Liver (tissue), 7 donors: ENCODE measurements at regions not wholly inside any gene's neighbourhood (a gene's known extent, or its start where the extent isn't known, plus 50 kb on each side); places are given as distances from the start of the nearest gene placed in this dataset.

Source experiments
- DNase-seq: peaks from one replicate; pipeline ENCODE4 v3.0.0-alpha.2; 2017; ENCODE audit warnings: low spot score
- H3K27ac ChIP-seq, 2 donors: one replicate each; pipeline ENCODE4 v1.7.0; 2013; ENCODE audit warnings: inconsistent platforms in 2 of 2, low read length in 2 of 2, control low read depth in 1 of 2, low read depth in 1 of 2, mild to moderate bottlenecking in 1 of 2
- H3K27me3 ChIP-seq, 4 donors: one replicate each; pipeline versions ENCODE4 v1.6.1 to v1.7.0; 2013; ENCODE audit warnings: low read length in 3 of 4, inconsistent platforms in 1 of 4, mild to moderate bottlenecking in 1 of 4, moderate library complexity in 1 of 4; ENCODE audit not compliant: control insufficient read depth in 4 of 4, insufficient read depth in 4 of 4
- H3K36me3 ChIP-seq, 4 donors: one replicate each; pipeline versions ENCODE4 v1.6.1 to v1.7.0; 2013; ENCODE audit warnings: low read length in 3 of 4, mild to moderate bottlenecking in 3 of 4, low read depth in 1 of 4, moderate library complexity in 1 of 4; ENCODE audit not compliant: control insufficient read depth in 4 of 4, insufficient read depth in 3 of 4
- H3K4me1 ChIP-seq, 4 donors: one replicate each; pipeline versions ENCODE4 v1.6.1 to v1.7.0; 2013; ENCODE audit warnings: low read length in 3 of 4, mild to moderate bottlenecking in 3 of 4, moderate library complexity in 1 of 4; ENCODE audit not compliant: control insufficient read depth in 4 of 4, insufficient read depth in 4 of 4
- H3K4me3 ChIP-seq, 3 donors: one replicate each; pipeline versions ENCODE4 v1.6.1 to v1.7.0; 2013; ENCODE audit warnings: low read length in 3 of 3, control low read depth in 1 of 3, low read depth in 1 of 3, mild to moderate bottlenecking in 1 of 3
- H3K9ac ChIP-seq, 2 donors: one replicate each; pipeline ENCODE4 v1.7.0; 2013; ENCODE audit warnings: low read length in 2 of 2, mild to moderate bottlenecking in 2 of 2, moderate library complexity in 2 of 2, control low read depth in 1 of 2, low read depth in 1 of 2
- H3K9me3 ChIP-seq, 4 donors: one replicate each; pipeline versions ENCODE4 v1.6.1 to v1.7.0; 2013; ENCODE audit warnings: low read length in 3 of 4; ENCODE audit not compliant: control insufficient read depth in 4 of 4
- ATF3 ChIP-seq: IDR thresholded peaks from 2 replicates; pipeline ENCODE4 v1.6.1; 2016; ENCODE audit warnings: antibody characterized with exemption
- CTCF ChIP-seq: fragments of 150-350 bp; IDR thresholded peaks from 2 replicates; pipeline ENCODE4 v1.5.1; 2017; ENCODE audit warnings: improper control_type of control experiment, low read depth, low read length; ENCODE audit not compliant: missing input control
- EGR1 ChIP-seq, 2 donors: IDR thresholded peaks; 2 replicates each; pipeline ENCODE4 v1.6.1; 2016 to 2018; ENCODE audit warnings: antibody characterized with exemption in 2 of 2, low read depth in 2 of 2
- FOXA1 ChIP-seq: IDR thresholded peaks from 2 replicates; pipeline ENCODE4 v1.6.1; 2016; ENCODE audit warnings: antibody characterized with exemption
- FOXA2 ChIP-seq: IDR thresholded peaks from 2 replicates; pipeline ENCODE4 v1.6.1; 2016; ENCODE audit warnings: antibody characterized with exemption
- GABPA ChIP-seq, 2 donors: IDR thresholded peaks in 1 of 2; conservative IDR thresholded peaks in 1 of 2; 2 replicates each; pipeline ENCODE4 v1.6.1; 2016; ENCODE audit warnings: antibody characterized with exemption in 2 of 2, mild to moderate bottlenecking in 1 of 2, moderate library complexity in 1 of 2
- HNF4G ChIP-seq: IDR thresholded peaks from 2 replicates; pipeline ENCODE4 v1.6.1; 2016; ENCODE audit warnings: antibody characterized with exemption
- JUND ChIP-seq, 2 donors: IDR thresholded peaks; 2 replicates each; pipeline ENCODE4 v1.6.1; 2016; ENCODE audit warnings: antibody characterized with exemption in 2 of 2
- MAX ChIP-seq: IDR thresholded peaks from 2 replicates; pipeline ENCODE4 v1.6.1; 2016; ENCODE audit warnings: antibody characterized with exemption
- NR2F2 ChIP-seq: IDR thresholded peaks from 2 replicates; pipeline ENCODE4 v1.6.1; 2016; ENCODE audit warnings: antibody characterized with exemption
- RAD21 ChIP-seq, 2 donors: IDR thresholded peaks; 2 replicates each; pipeline ENCODE4 v1.6.1; 2016; ENCODE audit warnings: antibody characterized with exemption in 2 of 2, mild to moderate bottlenecking in 2 of 2
- REST ChIP-seq: IDR thresholded peaks from 2 replicates; pipeline ENCODE4 v1.6.1; 2016; ENCODE audit warnings: antibody characterized with exemption, mild to moderate bottlenecking
- RXRA ChIP-seq, 2 donors: IDR thresholded peaks; 2 replicates each; pipeline ENCODE4 v1.6.1; 2017 to 2018; ENCODE audit warnings: antibody characterized with exemption in 2 of 2, mild to moderate bottlenecking in 1 of 2
- SP1 ChIP-seq: IDR thresholded peaks from 2 replicates; pipeline ENCODE4 v1.6.1; 2018; ENCODE audit warnings: antibody characterized with exemption, mild to moderate bottlenecking
- TAF1 ChIP-seq: conservative IDR thresholded peaks from 2 replicates; pipeline ENCODE4 v1.6.1; 2016; ENCODE audit warnings: antibody characterized with exemption, mild to moderate bottlenecking
- YY1 ChIP-seq: IDR thresholded peaks from 2 replicates; pipeline ENCODE4 v1.6.1; 2016; ENCODE audit warnings: antibody characterized with exemption, mild to moderate bottlenecking
- ZBTB33 ChIP-seq: IDR thresholded peaks from 2 replicates; pipeline ENCODE4 v1.6.1; 2016; ENCODE audit warnings: antibody characterized with exemption
- donor health status: healthy.
- donor health status: healthy.
- donor health status: healthy.
- donor health status: healthy.

- TF ChIP-seq REST (no peak), FOXA1 (no peak), HNF4G (no peak), JUND (IDR thresholded peaks at IDR 0.05) (no peak), GABPA (IDR thresholded peaks at IDR 0.05 in 1 of 2, conservative IDR thresholded peaks at IDR 0.05 in 1 of 2) (no peak)
These were observed 59.1 kb upstream of the WIPF1 start (continued) for GRCh38 chr2:174656676-174657176.

GRCh38 chr2:174656035-174656434, 58.4 kb upstream of the WIPF1 start:
- Histone ChIP-seq H3K4me1 (no peaks in the 10 kb centered on the region), H3K27ac (no peak overlapping the region), H3K4me3 (no peak overlapping the region), H3K36me3 (no peaks in the 10 kb centered on the region), H3K9me3 (peaks cover 0 to 2% (median 0%) of the 10 kb centered on the region in 4 donors), H3K27me3 (no peaks in the 10 kb centered on the region), H3K9ac (no peak overlapping the region)
- DNase-seq, result no peak
- no peak for TF ChIP-seq REST
- no peak for TF ChIP-seq MAX
- no peak for TF ChIP-seq HNF4G
- no peak for TF ChIP-seq ZBTB33
- TF ChIP-seq EGR1 (IDR thresholded peaks at IDR 0.05; ENCODE audit: low read depth in 2 of 2), result no peak
- TF ChIP-seq NR2F2, result no peak
- TF ChIP-seq ATF3, result no peak
- no peak for TF ChIP-seq FOXA1
- TF ChIP-seq RXRA (IDR thresholded peaks at IDR 0.05), result no peak
- no peak for TF ChIP-seq SP1
- no peak for TF ChIP-seq CTCF
- no peak for TF ChIP-seq RAD21 (IDR thresholded peaks at IDR 0.05)
- TF ChIP-seq FOXA2, result no peak
- TF ChIP-seq YY1, result no peak
- no peak for TF ChIP-seq JUND (IDR thresholded peaks at IDR 0.05)
- TF ChIP-seq GABPA (IDR thresholded peaks at IDR 0.05 in 1 of 2, conservative IDR thresholded peaks at IDR 0.05 in 1 of 2), result no peak
- no peak for TF ChIP-seq TAF1
